ENCODE measurements at regions not wholly inside any gene's neighbourhood (a gene's known extent, or its start where the extent isn't known, plus 50 kb on each side); places are given as distances from the start of the nearest gene placed in this dataset.
A peak's percentile ranks its signal among the peaks of the same experiment; 100 is the strongest.
"Not testable (repeated sequence)": the region's sequence is repeated elsewhere in the genome, so short reads cannot be mapped to it uniquely, and the experiment has no call there.

GRCh38 chr1:14340002-14340785 lies 258.3 kb upstream of the KAZN start:
- Histone ChIP-seq H3K4me3 (ENCODE audit: low read length) (no peak overlapping the region), H3K4me2 (ENCODE audit: low read length) (peak overlapping the region; percentile 33), H3K9ac (ENCODE audit: low read depth, low read length) (peak overlapping the region; percentile 23), H3K36me3 (ENCODE audit: insufficient read depth, low read length) (no peaks in the 10 kb centered on the region), H3K4me1 (ENCODE audit: control insufficient read depth, insufficient read depth, low read length) (peaks cover 18% of the 10 kb centered on the region), H3K9me3 (replicated peaks; ENCODE audit: low read length) (no peaks in the 10 kb centered on the region), H3K27me3 (ENCODE audit: control insufficient read depth, insufficient read depth, low read length) (no peaks in the 10 kb centered on the region)

- no peaks in the 10 kb centered on the region for H3K36me3 ChIP-seq (ENCODE audit: insufficient read depth, low read length)
- H3K4me3 ChIP-seq (ENCODE audit: low read length): no peak overlapping the region
- no peaks in the 10 kb centered on the region for H3K27me3 ChIP-seq (ENCODE audit: control insufficient read depth, insufficient read depth, low read length)
- H3K4me2 ChIP-seq (ENCODE audit: low read length): no peak overlapping the region
- H3K9me3 ChIP-seq (replicated peaks; ENCODE audit: low read length): no peaks in the 10 kb centered on the region
- peaks cover 27% of the 10 kb centered on the region for H3K4me1 ChIP-seq (ENCODE audit: control insufficient read depth, insufficient read depth, low read length)
- no peak overlapping the region for H3K9ac ChIP-seq (ENCODE audit: low read depth, low read length)
Observed at GRCh38 chr1:14341147-14341546, 257.3 kb upstream of the KAZN start.

- H3K4me1 ChIP-seq (ENCODE audit: control insufficient read depth, insufficient read depth, low read length): peaks cover 13% of the 10 kb centered on the region
- H3K9ac ChIP-seq (ENCODE audit: low read depth, low read length): no peak overlapping the region
- no peaks in the 10 kb centered on the region for H3K9me3 ChIP-seq (replicated peaks; ENCODE audit: low read length)
- H3K4me3 ChIP-seq (ENCODE audit: low read length): no peak overlapping the region
- no peak overlapping the region for H3K4me2 ChIP-seq (ENCODE audit: low read length)
- H3K27me3 ChIP-seq (ENCODE audit: control insufficient read depth, insufficient read depth, low read length): no peaks in the 10 kb centered on the region
- no peaks in the 10 kb centered on the region for H3K36me3 ChIP-seq (ENCODE audit: insufficient read depth, low read length)
Observed at GRCh38 chr1:14345946-14346550, 252.4 kb upstream of the KAZN start.

GRCh38 chr1:14347186-14347585 lies 251.3 kb upstream of the KAZN start:
- no peak overlapping the region for H3K9ac ChIP-seq (ENCODE audit: low read depth, low read length)
- no peak overlapping the region for H3K4me2 ChIP-seq (ENCODE audit: low read length)
- no peak overlapping the region for H3K4me3 ChIP-seq (ENCODE audit: low read length)
- no peaks in the 10 kb centered on the region for H3K36me3 ChIP-seq (ENCODE audit: insufficient read depth, low read length)
- no peaks in the 10 kb centered on the region for H3K9me3 ChIP-seq (replicated peaks; ENCODE audit: low read length)
- no peaks in the 10 kb centered on the region for H3K27me3 ChIP-seq (ENCODE audit: control insufficient read depth, insufficient read depth, low read length)
- H3K4me1 ChIP-seq (ENCODE audit: control insufficient read depth, insufficient read depth, low read length): peaks cover 13% of the 10 kb centered on the region

- H3K4me1 ChIP-seq (ENCODE audit: control insufficient read depth, insufficient read depth, low read length): peaks cover 13% of the 10 kb centered on the region
- no peaks in the 10 kb centered on the region for H3K9me3 ChIP-seq (replicated peaks; ENCODE audit: low read length)
- no peaks in the 10 kb centered on the region for H3K36me3 ChIP-seq (ENCODE audit: insufficient read depth, low read length)
- no peak overlapping the region for H3K9ac ChIP-seq (ENCODE audit: low read depth, low read length)
- H3K27me3 ChIP-seq (ENCODE audit: control insufficient read depth, insufficient read depth, low read length): no peaks in the 10 kb centered on the region
- H3K4me3 ChIP-seq (ENCODE audit: low read length): no peak overlapping the region
- H3K4me2 ChIP-seq (ENCODE audit: low read length): no peak overlapping the region
Observed at GRCh38 chr1:14347776-14348175, 250.7 kb upstream of the KAZN start.

- Histone ChIP-seq H3K4me3 (ENCODE audit: low read length) (no peak overlapping the region), H3K4me2 (ENCODE audit: low read length) (no peak overlapping the region), H3K9me3 (replicated peaks; ENCODE audit: low read length) (no peaks in the 10 kb centered on the region), H3K27me3 (ENCODE audit: control insufficient read depth, insufficient read depth, low read length) (no peaks in the 10 kb centered on the region), H3K9ac (ENCODE audit: low read depth, low read length) (no peak overlapping the region), H3K4me1 (ENCODE audit: control insufficient read depth, insufficient read depth, low read length) (peaks cover 13% of the 10 kb centered on the region), H3K36me3 (ENCODE audit: insufficient read depth, low read length) (no peaks in the 10 kb centered on the region)
Observed at GRCh38 chr1:14350197-14350596, 248.3 kb upstream of the KAZN start.

- Histone ChIP-seq H3K27me3 (ENCODE audit: control insufficient read depth, insufficient read depth, low read length) (no peaks in the 10 kb centered on the region), H3K36me3 (ENCODE audit: insufficient read depth, low read length) (no peaks in the 10 kb centered on the region), H3K4me1 (ENCODE audit: control insufficient read depth, insufficient read depth, low read length) (no peaks in the 10 kb centered on the region), H3K4me2 (ENCODE audit: low read length) (no peak overlapping the region), H3K9me3 (replicated peaks; ENCODE audit: low read length) (no peaks in the 10 kb centered on the region), H3K9ac (ENCODE audit: low read depth, low read length) (no peak overlapping the region), H3K4me3 (ENCODE audit: low read length) (no peak overlapping the region)
Observed at GRCh38 chr1:14352897-14353296, 245.6 kb upstream of the KAZN start.

GRCh38 chr1:14361005-14361404 lies 237.5 kb upstream of the KAZN start:
- H3K27me3 ChIP-seq (ENCODE audit: control insufficient read depth, insufficient read depth, low read length); H3K9me3 ChIP-seq (replicated peaks; ENCODE audit: low read length); H3K36me3 ChIP-seq (ENCODE audit: insufficient read depth, low read length); H3K4me3 ChIP-seq (ENCODE audit: low read length): not testable (repeated sequence)
- peak overlapping the region; percentile 11 for H3K9ac ChIP-seq (ENCODE audit: low read depth, low read length)
- peak overlapping the region; percentile 65 for H3K4me2 ChIP-seq (ENCODE audit: low read length)
- peaks cover 19% of the 10 kb centered on the region for H3K4me1 ChIP-seq (ENCODE audit: control insufficient read depth, insufficient read depth, low read length)

- no peaks in the 10 kb centered on the region for H3K9me3 ChIP-seq (replicated peaks; ENCODE audit: low read length)
- H3K4me3 ChIP-seq (ENCODE audit: low read length): no peak overlapping the region
- H3K4me1 ChIP-seq (ENCODE audit: control insufficient read depth, insufficient read depth, low read length): peaks cover 27% of the 10 kb centered on the region
- no peak overlapping the region for H3K9ac ChIP-seq (ENCODE audit: low read depth, low read length)
- H3K27me3 ChIP-seq (ENCODE audit: control insufficient read depth, insufficient read depth, low read length): no peaks in the 10 kb centered on the region
- H3K36me3 ChIP-seq (ENCODE audit: insufficient read depth, low read length): no peaks in the 10 kb centered on the region
- H3K4me2 ChIP-seq (ENCODE audit: low read length): no peak overlapping the region
Observed at GRCh38 chr1:14362331-14362730, 236.2 kb upstream of the KAZN start.

- Histone ChIP-seq H3K4me2 (ENCODE audit: low read length) (no peak overlapping the region), H3K4me1 (ENCODE audit: control insufficient read depth, insufficient read depth, low read length) (peaks cover 27% of the 10 kb centered on the region), H3K9ac (ENCODE audit: low read depth, low read length) (no peak overlapping the region), H3K36me3 (ENCODE audit: insufficient read depth, low read length) (no peaks in the 10 kb centered on the region), H3K4me3 (ENCODE audit: low read length) (no peak overlapping the region), H3K9me3 (replicated peaks; ENCODE audit: low read length) (no peaks in the 10 kb centered on the region), H3K27me3 (ENCODE audit: control insufficient read depth, insufficient read depth, low read length) (no peaks in the 10 kb centered on the region)
Observed at GRCh38 chr1:14363036-14363590, 235.4 kb upstream of the KAZN start.

GRCh38 chr1:14363707-14364413 lies 234.6 kb upstream of the KAZN start:
- H3K4me2 ChIP-seq (ENCODE audit: low read length): no peak overlapping the region
- no peaks in the 10 kb centered on the region for H3K36me3 ChIP-seq (ENCODE audit: insufficient read depth, low read length)
- H3K4me3 ChIP-seq (ENCODE audit: low read length): no peak overlapping the region
- H3K9me3 ChIP-seq (replicated peaks; ENCODE audit: low read length): no peaks in the 10 kb centered on the region
- no peak overlapping the region for H3K9ac ChIP-seq (ENCODE audit: low read depth, low read length)
- H3K4me1 ChIP-seq (ENCODE audit: control insufficient read depth, insufficient read depth, low read length): peaks cover 27% of the 10 kb centered on the region
- no peaks in the 10 kb centered on the region for H3K27me3 ChIP-seq (ENCODE audit: control insufficient read depth, insufficient read depth, low read length)

Measured in skeletal muscle satellite cell (primary cell).